ENCODE measurements at regions not wholly inside any gene's neighbourhood (a gene's known extent, or its start where the extent isn't known, plus 50 kb on each side); places are given as distances from the start of the nearest gene placed in this dataset.

DNA sequence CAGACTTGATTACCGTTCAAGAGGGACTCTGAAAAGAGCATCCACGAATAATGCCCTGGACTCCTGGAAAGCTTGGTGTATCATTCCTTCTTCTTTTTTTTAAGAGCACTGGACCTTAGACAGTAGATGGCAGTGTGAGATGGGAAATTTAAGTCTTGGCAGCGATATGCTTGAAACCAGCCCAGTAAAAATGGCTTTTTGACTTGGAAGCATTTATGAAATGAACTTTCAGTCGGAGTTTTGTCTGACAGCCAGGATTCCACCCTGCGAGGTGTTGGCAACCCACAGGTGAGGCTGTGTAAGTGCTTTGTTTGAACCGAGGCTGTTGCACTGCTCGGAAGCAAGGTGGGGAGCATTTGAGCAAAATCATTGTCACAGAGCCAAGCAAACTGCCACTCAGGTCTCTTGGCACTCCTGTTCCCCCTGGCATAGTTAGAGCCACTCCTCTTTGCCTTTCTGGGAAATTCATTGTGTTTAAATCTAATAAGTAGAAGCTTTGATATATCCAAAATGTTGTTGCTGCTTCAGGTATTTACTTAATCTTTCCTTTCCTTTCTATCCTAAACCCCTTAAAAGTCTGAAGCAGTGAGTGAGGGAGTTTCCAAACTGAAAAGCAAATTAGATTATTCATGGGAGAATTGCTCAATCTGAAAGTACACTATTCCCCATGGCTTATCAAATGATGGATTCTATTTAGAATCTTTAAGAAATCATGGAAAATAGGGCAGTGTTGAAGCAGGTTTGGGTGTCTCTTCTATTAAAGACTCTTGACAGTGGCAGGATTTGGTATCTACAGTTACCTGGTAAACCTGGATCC is 272.8 kb upstream of the SLC35B3 start:
- TF ChIP-seq POLR2AphosphoS5 (IDR thresholded peaks at IDR 0.05; ENCODE audit: low read depth, low read length) (no peak), SIN3A (IDR thresholded peaks at IDR 0.05; ENCODE audit: borderline replicate concordance, insufficient read depth, low read length) (no peak), TAF1 (IDR thresholded peaks at IDR 0.05; ENCODE audit: borderline replicate concordance, insufficient read depth, low read length) (no peak), FOXP2 (optimal IDR thresholded peaks at IDR 0.05; ENCODE audit: borderline replicate concordance, extremely low read depth, extremely low read length, insufficient read depth) (no peak)
- TF ChIP-seq, protein P1, sequence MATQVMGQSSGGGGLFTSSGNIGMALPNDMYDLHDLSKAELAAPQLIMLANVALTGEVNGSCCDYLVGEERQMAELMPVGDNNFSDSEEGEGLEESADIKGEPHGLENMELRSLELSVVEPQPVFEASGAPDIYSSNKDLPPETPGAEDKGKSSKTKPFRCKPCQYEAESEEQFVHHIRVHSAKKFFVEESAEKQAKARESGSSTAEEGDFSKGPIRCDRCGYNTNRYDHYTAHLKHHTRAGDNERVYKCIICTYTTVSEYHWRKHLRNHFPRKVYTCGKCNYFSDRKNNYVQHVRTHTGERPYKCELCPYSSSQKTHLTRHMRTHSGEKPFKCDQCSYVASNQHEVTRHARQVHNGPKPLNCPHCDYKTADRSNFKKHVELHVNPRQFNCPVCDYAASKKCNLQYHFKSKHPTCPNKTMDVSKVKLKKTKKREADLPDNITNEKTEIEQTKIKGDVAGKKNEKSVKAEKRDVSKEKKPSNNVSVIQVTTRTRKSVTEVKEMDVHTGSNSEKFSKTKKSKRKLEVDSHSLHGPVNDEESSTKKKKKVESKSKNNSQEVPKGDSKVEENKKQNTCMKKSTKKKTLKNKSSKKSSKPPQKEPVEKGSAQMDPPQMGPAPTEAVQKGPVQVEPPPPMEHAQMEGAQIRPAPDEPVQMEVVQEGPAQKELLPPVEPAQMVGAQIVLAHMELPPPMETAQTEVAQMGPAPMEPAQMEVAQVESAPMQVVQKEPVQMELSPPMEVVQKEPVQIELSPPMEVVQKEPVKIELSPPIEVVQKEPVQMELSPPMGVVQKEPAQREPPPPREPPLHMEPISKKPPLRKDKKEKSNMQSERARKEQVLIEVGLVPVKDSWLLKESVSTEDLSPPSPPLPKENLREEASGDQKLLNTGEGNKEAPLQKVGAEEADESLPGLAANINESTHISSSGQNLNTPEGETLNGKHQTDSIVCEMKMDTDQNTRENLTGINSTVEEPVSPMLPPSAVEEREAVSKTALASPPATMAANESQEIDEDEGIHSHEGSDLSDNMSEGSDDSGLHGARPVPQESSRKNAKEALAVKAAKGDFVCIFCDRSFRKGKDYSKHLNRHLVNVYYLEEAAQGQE (IDR thresholded peaks at IDR 0.05; ENCODE audit: insufficient read depth in 1 of 2, low read depth in 2 of 2, low read length in 2 of 2): no peak

Data from PFSK-1 (cell line).